H1 (cell line): ENCODE measurements at regions not wholly inside any gene's neighbourhood (a gene's known extent, or its start where the extent isn't known, plus 50 kb on each side); places are given as distances from the start of the nearest gene placed in this dataset.

ENCODE experiments used
- CTCF ChIA-PET: fragments of 300-600 bp; sonication (Branson Sonifier 250); formaldehyde crosslinking; loops from one replicate; lab custom pipeline; 2021; ENCODE audit not compliant: partially characterized antibody; lab: Charles Lee
- POLR2A ChIA-PET: fragments of 300-600 bp; sonication (Branson Sonifier 250); formaldehyde crosslinking; loops from one replicate; lab custom pipeline; 2021; ENCODE audit warnings: inconsistent platforms; ENCODE audit not compliant: partially characterized antibody; lab: Charles Lee
- DNase-seq, 2 experiments: peaks; one replicate each; pipeline versions ENCODE4 v3.0.0 to v3.0.0-alpha.2; 2010 to 2022; ENCODE audit warnings: low spot score in 2 of 2, low read depth in 1 of 2, mixed read lengths in 1 of 2
- FAIRE-seq: peaks from 2 replicates; lab custom pipeline; 2011; peaks lifted over from hg19 to GRCh38; lab: Jason Lieb, UNC
- H2AFZ ChIP-seq: 2 replicates; pipeline ENCODE4 v1.8.1; 2012; ENCODE audit warnings: low read length, inconsistent platforms
- H2AK5ac ChIP-seq: 2 replicates; pipeline ENCODE4 v1.6.1; 2013; ENCODE audit warnings: low read depth, low read length
- H2BK120ac ChIP-seq: replicated peaks from 2 replicates; pipeline ENCODE3; 2013; ENCODE audit warnings: low read depth, low read length, inconsistent platforms
- H2BK12ac ChIP-seq: 2 replicates; pipeline ENCODE4 v1.6.1; 2013; ENCODE audit warnings: low read depth, low read length
- H2BK15ac ChIP-seq: 2 replicates; pipeline ENCODE4 v1.6.1; 2013; ENCODE audit warnings: low read length
- H2BK20ac ChIP-seq: 2 replicates; pipeline ENCODE4 v1.6.1; 2013; ENCODE audit warnings: low read length
- H2BK5ac ChIP-seq: 2 replicates; pipeline ENCODE4 v1.6.1; 2013; ENCODE audit warnings: low read depth, low read length
- H3K14ac ChIP-seq: 2 replicates; pipeline ENCODE4 v1.6.1; 2013; ENCODE audit warnings: inconsistent platforms; ENCODE audit not compliant: insufficient read length
- H3K18ac ChIP-seq: 2 replicates; pipeline ENCODE4 v1.6.1; 2013; ENCODE audit warnings: low read length; ENCODE audit errors: extremely low read depth
- H3K23ac ChIP-seq: 2 replicates; pipeline ENCODE4 v1.6.1; 2013; ENCODE audit warnings: inconsistent platforms; ENCODE audit not compliant: insufficient read length
- H3K23me2 ChIP-seq: 2 replicates; pipeline ENCODE4 v1.6.1; 2013; ENCODE audit warnings: low read depth, low read length
- H3K27ac ChIP-seq: 2 replicates; pipeline ENCODE4 v1.6.1; 2011; ENCODE audit warnings: low read depth, low read length, inconsistent platforms
- H3K27me3 ChIP-seq, 4 experiments: replicated peaks in 1 of 4; 1 replicate in 1 of 4; 2 replicates in 3 of 4; pipeline versions ENCODE4 v1.6.1 to v1.8.1; 2011 to 2013; ENCODE audit warnings: low read length in 3 of 4, mild to moderate bottlenecking in 3 of 4, inconsistent platforms in 2 of 4, mixed read lengths in 2 of 4, moderate library complexity in 1 of 4; ENCODE audit not compliant: control insufficient read depth in 3 of 4, insufficient read depth in 3 of 4; ENCODE audit errors: extremely low read depth in 1 of 4
- H3K36me3 ChIP-seq, 4 experiments: 2 replicates each; pipeline versions ENCODE4 v1.6.1 to v1.8.1; 2011 to 2013; ENCODE audit warnings: mild to moderate bottlenecking in 4 of 4, low read length in 3 of 4, moderate library complexity in 2 of 4, control low read depth in 1 of 4, inconsistent platforms in 1 of 4; ENCODE audit not compliant: insufficient read depth in 4 of 4, control insufficient read depth in 2 of 4
- H3K4ac ChIP-seq: replicated peaks from 2 replicates; pipeline ENCODE3; 2013; ENCODE audit warnings: low read length, low read depth, mixed read lengths, inconsistent platforms; ENCODE audit not compliant: insufficient read length
- H3K4me1 ChIP-seq, 4 experiments: replicated peaks in 1 of 4; 1 replicate in 1 of 4; 2 replicates in 3 of 4; pipeline versions ENCODE4 v1.6.1 to v1.8.1; 2011 to 2013; ENCODE audit warnings: low read length in 3 of 4, inconsistent platforms in 2 of 4, mixed read lengths in 1 of 4; ENCODE audit not compliant: insufficient read depth in 4 of 4, control insufficient read depth in 3 of 4
- H3K4me2 ChIP-seq, 2 experiments: 2 replicates each; pipeline versions ENCODE4 v1.6.1 to v1.8.1; 2011 to 2013; ENCODE audit warnings: low read depth in 2 of 2, low read length in 2 of 2, control low read depth in 1 of 2, inconsistent platforms in 1 of 2, mild to moderate bottlenecking in 1 of 2; ENCODE audit not compliant: insufficient read depth in 1 of 2
- H3K4me3 ChIP-seq, 4 experiments: fragments of 200-600, 300-600 bp in 1 of 4; sonication (generic), shearing (Covaris generic), sonication (Bioruptor Twin) in 1 of 4; 2 replicates each; pipeline versions ENCODE4 v1.5.1 to v1.8.1; 2011 to 2016; ENCODE audit warnings: low read length in 4 of 4, low read depth in 3 of 4, control low read depth in 2 of 4, inconsistent platforms in 2 of 4, mild to moderate bottlenecking in 2 of 4, mixed read lengths in 1 of 4, moderate library complexity in 1 of 4; ENCODE audit not compliant: insufficient read depth in 2 of 4; ENCODE audit errors: extremely low read depth in 1 of 4
- H3K56ac ChIP-seq: replicated peaks from 2 replicates; pipeline ENCODE3; 2013; ENCODE audit warnings: low read depth, mild to moderate bottlenecking, mixed read lengths, low read length, inconsistent platforms; ENCODE audit not compliant: insufficient read length
- H3K79me1 ChIP-seq: 2 replicates; pipeline ENCODE4 v1.6.1; 2013; ENCODE audit warnings: low read depth, low read length, control low read depth
- H3K79me2 ChIP-seq, 2 experiments: 2 replicates each; pipeline versions ENCODE4 v1.6.1 to v1.8.1; 2012 to 2013; ENCODE audit warnings: low read length in 2 of 2, mild to moderate bottlenecking in 2 of 2, inconsistent platforms in 1 of 2; ENCODE audit not compliant: insufficient read depth in 2 of 2, control insufficient read depth in 1 of 2
- H3K9ac ChIP-seq, 4 experiments: replicated peaks in 1 of 4; 1 replicate in 1 of 4; 2 replicates in 3 of 4; pipeline versions ENCODE4 v1.6.1 to v1.8.1; 2011 to 2013; ENCODE audit warnings: low read depth in 3 of 4, low read length in 3 of 4, control low read depth in 2 of 4, mild to moderate bottlenecking in 2 of 4, moderate library complexity in 2 of 4, inconsistent platforms in 1 of 4; ENCODE audit errors: extremely low read depth in 1 of 4
- H3K9me3 ChIP-seq, 2 experiments: 2 replicates each; pipeline versions ENCODE4 v1.6.1 to v1.8.1; 2012 to 2013; ENCODE audit warnings: mild to moderate bottlenecking in 2 of 2, moderate library complexity in 2 of 2, control low read depth in 1 of 2, inconsistent platforms in 1 of 2, low read depth in 1 of 2, low read length in 1 of 2, mixed read lengths in 1 of 2; ENCODE audit not compliant: insufficient read depth in 2 of 2
- H4K20me1 ChIP-seq, 2 experiments: replicated peaks in 1 of 2; 2 replicates each; pipeline versions ENCODE3 to v1.8.1; 2011 to 2013; ENCODE audit warnings: inconsistent platforms in 2 of 2, low read length in 2 of 2, mild to moderate bottlenecking in 1 of 2; ENCODE audit not compliant: insufficient read depth in 2 of 2, control insufficient read depth in 1 of 2
- H4K5ac ChIP-seq: 2 replicates; pipeline ENCODE4 v1.6.1; 2013; ENCODE audit warnings: low read length, low read depth, mixed read lengths, inconsistent platforms; ENCODE audit not compliant: insufficient read length
- H4K8ac ChIP-seq: 2 replicates; pipeline ENCODE4 v1.8.0; 2013; ENCODE audit warnings: mild to moderate bottlenecking, moderate library complexity, low read length, inconsistent platforms; ENCODE audit not compliant: insufficient read depth; ENCODE audit errors: extremely low read depth
- H4K91ac ChIP-seq: replicated peaks from 2 replicates; pipeline ENCODE3; 2013; ENCODE audit warnings: low read length, mixed read lengths, inconsistent platforms; ENCODE audit not compliant: insufficient read length
- CHD2 ChIP-seq: IDR thresholded peaks from 2 replicates; pipeline ENCODE4 v1.6.1; 2012; ENCODE audit warnings: low read length, improper control_type of control experiment
- CTBP2 ChIP-seq: IDR thresholded peaks from 2 replicates; pipeline ENCODE4 v1.7.0; 2011; ENCODE audit warnings: borderline replicate concordance, mild to moderate bottlenecking, moderate library complexity, mixed read lengths, low read length; ENCODE audit not compliant: insufficient read depth, insufficient read length
- GABPA ChIP-seq: IDR thresholded peaks from 2 replicates; pipeline ENCODE4 v1.6.1; 2011; ENCODE audit warnings: mild to moderate bottlenecking, low read length, moderate library complexity, borderline replicate concordance; ENCODE audit not compliant: insufficient read depth
- JUN ChIP-seq: IDR thresholded peaks from 2 replicates; pipeline ENCODE4 v1.6.1; 2011; ENCODE audit warnings: low read depth, mild to moderate bottlenecking, improper control_type of control experiment, low read length
- NRF1 ChIP-seq: IDR thresholded peaks from 2 replicates; pipeline ENCODE4 v1.6.1; 2011; ENCODE audit warnings: mild to moderate bottlenecking, low read depth, low read length, improper control_type of control experiment
- POLR2A ChIP-seq, 2 experiments: IDR thresholded peaks; 1 replicate in 1 of 2; 2 replicates in 1 of 2; pipeline ENCODE4 v1.6.1; 2011; ENCODE audit warnings: low read depth in 2 of 2, low read length in 2 of 2, mild to moderate bottlenecking in 2 of 2; ENCODE audit errors: control extremely low read depth in 1 of 2
- POLR2AphosphoS5 ChIP-seq: IDR thresholded peaks from 2 replicates; pipeline ENCODE4 v1.6.1; 2011; ENCODE audit warnings: low read depth, low read length
- RFX5 ChIP-seq: IDR thresholded peaks from 2 replicates; pipeline ENCODE4 v1.6.1; 2011; ENCODE audit warnings: low read depth, low read length, improper control_type of control experiment, borderline replicate concordance
- SIN3A ChIP-seq, 2 experiments: IDR thresholded peaks in 1 of 2; conservative IDR thresholded peaks in 1 of 2; 2 replicates each; pipeline ENCODE4 v1.6.1; 2011 to 2012; ENCODE audit warnings: low read length in 2 of 2, improper control_type of control experiment in 1 of 2, low read depth in 1 of 2, mild to moderate bottlenecking in 1 of 2
- SIX5 ChIP-seq: IDR thresholded peaks from 2 replicates; pipeline ENCODE4 v1.6.1; 2011; ENCODE audit warnings: mild to moderate bottlenecking, low read depth, low read length
- WGBS, 2 experiments: shearing (Covaris generic) in 1 of 2; methylation state at CpG; one replicate each; pipeline versions ENCODE4 v1.1.6 to v1.1.7; 2013 to 2015; ENCODE audit warnings: low lambda C conversion rate in 2 of 2, mixed read lengths in 2 of 2, inconsistent platforms in 1 of 2, low coverage in 1 of 2, missing lambda C conversion rate in 1 of 2; ENCODE audit not compliant: insufficient replicate concordance in 2 of 2, insufficient coverage in 1 of 2, insufficient read length in 1 of 2; ENCODE audit errors: extremely low coverage in 1 of 2, missing lambda C conversion rate in 1 of 2; 5-methylcytosine and 5-hydroxymethylcytosine counted together
- TF ChIP-seq, protein P1 (sequence below): IDR thresholded peaks from 2 replicates; pipeline ENCODE4 v1.6.1; 2012; ENCODE audit warnings: inconsistent platforms
- TF ChIP-seq, protein P2 (sequence below), 3 experiments: IDR thresholded peaks; 1 replicate in 2 of 3; 2 replicates in 1 of 3; pipeline versions ENCODE4 v1.5.1 to v1.6.1; 2011; ENCODE audit warnings: low read length in 3 of 3, mild to moderate bottlenecking in 3 of 3, inconsistent platforms in 2 of 3, low read depth in 1 of 3, moderate library complexity in 1 of 3; ENCODE audit not compliant: insufficient read depth in 1 of 3; ENCODE audit errors: control extremely low read depth in 1 of 3

DNA sequence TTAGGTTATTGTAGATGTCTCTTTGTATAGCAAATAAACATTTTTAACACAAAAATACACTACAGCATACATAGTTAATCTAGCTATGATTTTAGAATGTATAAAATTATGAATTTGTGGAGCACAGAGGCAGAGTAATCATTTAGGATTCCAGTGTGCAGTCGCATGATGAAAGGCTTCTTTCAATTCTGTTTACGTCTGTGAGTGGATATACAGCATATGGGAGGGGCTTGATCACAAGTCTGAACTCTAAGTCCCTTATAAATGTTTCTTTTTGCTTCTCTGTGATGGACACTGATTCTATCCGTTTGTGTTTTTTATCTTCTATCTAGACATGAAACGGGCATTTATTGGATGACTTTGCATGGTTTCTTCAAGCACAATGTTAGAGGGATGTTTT is 1239.6 kb upstream of the AGA start:
- H3K9ac ChIP-seq, result no peak overlapping the region
- no peak overlapping the region for H2BK15ac ChIP-seq
- H3K79me2 ChIP-seq, result no peaks in the 10 kb centered on the region
- no peak overlapping the region for H3K56ac ChIP-seq
- ChIA-PET CTCF (no interaction called here), POLR2A (no interaction called here)
- H4K8ac ChIP-seq, result no peak overlapping the region
- no peak overlapping the region for H3K27ac ChIP-seq
- no peaks in the 10 kb centered on the region for H3K79me1 ChIP-seq
- no peak for FAIRE-seq
- no peaks in the 10 kb centered on the region for H3K27me3 ChIP-seq
- DNase-seq, result no peak
- no peaks in the 10 kb centered on the region for H4K20me1 ChIP-seq
- no peak overlapping the region for H3K4me3 ChIP-seq
- H3K4me1 ChIP-seq, result no peaks in the 10 kb centered on the region
- no peak overlapping the region for H2AFZ ChIP-seq
- H4K91ac ChIP-seq, result no peak overlapping the region
- no peak overlapping the region for H3K23ac ChIP-seq
- no peak overlapping the region for H3K4ac ChIP-seq
- H2BK5ac ChIP-seq, result no peak overlapping the region
- H3K23me2 ChIP-seq, result no peaks in the 10 kb centered on the region
- no peak overlapping the region for H2BK12ac ChIP-seq
- no peak overlapping the region for H2AK5ac ChIP-seq
- no peak overlapping the region for H4K5ac ChIP-seq
- 99% methylated on average over 4 of the region's 4 CpGs; no CpG with 5 or more reads in 1 of the 2 experiments for WGBS, 2 experiments
- no peak overlapping the region for H3K14ac ChIP-seq
- H3K36me3 ChIP-seq, result no peaks in the 10 kb centered on the region
- no peaks in the 10 kb centered on the region for H3K9me3 ChIP-seq
- H2BK20ac ChIP-seq, result no peak overlapping the region
- no peak overlapping the region for H3K4me2 ChIP-seq
- no peak overlapping the region for H2BK120ac ChIP-seq
- H3K18ac ChIP-seq, result no peak overlapping the region
- TF ChIP-seq, protein P1, sequence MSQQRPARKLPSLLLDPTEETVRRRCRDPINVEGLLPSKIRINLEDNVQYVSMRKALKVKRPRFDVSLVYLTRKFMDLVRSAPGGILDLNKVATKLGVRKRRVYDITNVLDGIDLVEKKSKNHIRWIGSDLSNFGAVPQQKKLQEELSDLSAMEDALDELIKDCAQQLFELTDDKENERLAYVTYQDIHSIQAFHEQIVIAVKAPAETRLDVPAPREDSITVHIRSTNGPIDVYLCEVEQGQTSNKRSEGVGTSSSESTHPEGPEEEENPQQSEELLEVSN, result no peak
- TF ChIP-seq SIX5 (no peak), CHD2 (no peak), CTBP2 (no peak), POLR2AphosphoS5 (no peak), SIN3A (conservative IDR thresholded peaks at IDR 0.05 in 1 of 2, IDR thresholded peaks at IDR 0.05 in 1 of 2; ENCODE audit: low read depth in 1 of 2, low read length in 2 of 2) (no peak), RFX5 (no peak), JUN (no peak), GABPA (no peak), POLR2A (IDR thresholded peaks at IDR 0.05; ENCODE audit: control extremely low read depth in 1 of 2, low read depth in 2 of 2, low read length in 2 of 2) (no peak), NRF1 (no peak)
- TF ChIP-seq, protein P2, sequence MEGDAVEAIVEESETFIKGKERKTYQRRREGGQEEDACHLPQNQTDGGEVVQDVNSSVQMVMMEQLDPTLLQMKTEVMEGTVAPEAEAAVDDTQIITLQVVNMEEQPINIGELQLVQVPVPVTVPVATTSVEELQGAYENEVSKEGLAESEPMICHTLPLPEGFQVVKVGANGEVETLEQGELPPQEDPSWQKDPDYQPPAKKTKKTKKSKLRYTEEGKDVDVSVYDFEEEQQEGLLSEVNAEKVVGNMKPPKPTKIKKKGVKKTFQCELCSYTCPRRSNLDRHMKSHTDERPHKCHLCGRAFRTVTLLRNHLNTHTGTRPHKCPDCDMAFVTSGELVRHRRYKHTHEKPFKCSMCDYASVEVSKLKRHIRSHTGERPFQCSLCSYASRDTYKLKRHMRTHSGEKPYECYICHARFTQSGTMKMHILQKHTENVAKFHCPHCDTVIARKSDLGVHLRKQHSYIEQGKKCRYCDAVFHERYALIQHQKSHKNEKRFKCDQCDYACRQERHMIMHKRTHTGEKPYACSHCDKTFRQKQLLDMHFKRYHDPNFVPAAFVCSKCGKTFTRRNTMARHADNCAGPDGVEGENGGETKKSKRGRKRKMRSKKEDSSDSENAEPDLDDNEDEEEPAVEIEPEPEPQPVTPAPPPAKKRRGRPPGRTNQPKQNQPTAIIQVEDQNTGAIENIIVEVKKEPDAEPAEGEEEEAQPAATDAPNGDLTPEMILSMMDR (IDR thresholded peaks at IDR 0.05; ENCODE audit: control extremely low read depth in 1 of 3, insufficient read depth in 1 of 3, low read depth in 1 of 3, low read length in 3 of 3), result no peak
